Mucosa of descending colon (tissue), 3 donors: ENCODE measurements at regions not wholly inside any gene's neighbourhood (a gene's known extent, or its start where the extent isn't known, plus 50 kb on each side); places are given as distances from the start of the nearest gene placed in this dataset.

Source experiments
- ATAC-seq: fragments of 200-7000 bp; cut with Tn5 transposase; one replicate; pipeline ENCODE4 v1.9.1; 2020; ENCODE audit warnings: mild to moderate bottlenecking, moderate library complexity
- DNase-seq, 3 donors: peaks; one replicate each; pipeline ENCODE4 v3.0.0-alpha.2; 2020
- H3K36me3 ChIP-seq: fragments of 200-600 bp; one replicate; pipeline ENCODE4 v1.8.0; 2021; ENCODE audit warnings: low read depth, mild to moderate bottlenecking
- H3K4me1 ChIP-seq: fragments of 200-600 bp; one replicate; pipeline ENCODE4 v1.8.0; 2021; ENCODE audit warnings: low read depth, mild to moderate bottlenecking
- H3K4me3 ChIP-seq: fragments of 200-600 bp; one replicate; pipeline ENCODE4 v1.8.0; 2021; ENCODE audit warnings: mild to moderate bottlenecking
- H3K9me3 ChIP-seq: fragments of 200-600 bp; one replicate; pipeline ENCODE4 v1.8.0; 2021; ENCODE audit warnings: mild to moderate bottlenecking
- CTCF ChIP-seq: fragments of 200-600 bp; IDR thresholded peaks from one replicate; pipeline ENCODE4 v1.8.0; 2022; ENCODE audit warnings: antibody characterized with exemption, mild to moderate bottlenecking
- intact Hi-C, 2 donors: fragments of 100-400 bp; cut with DNase I in 1 of 2; cut with micrococcal nuclease in 1 of 2; formaldehyde crosslinking; loops; one replicate each; pipeline versions ENCODE4 v1.11.0 to v1.11.1; 2022; cut with DNase I, micrococcal nuclease
- donor health status: DM: no; HTN: no; CAD: no; lungs with moderate emphysema.
- donor health status: DM: no; HTN: no; CAD: no.
- donor health status: DM: no; HTN: yes; CAD: no.

- intact Hi-C loops: no loop called here
- peaks cover 14% of the 10 kb centered on the region for H3K4me1 ChIP-seq
- no peaks in the 10 kb centered on the region for H3K9me3 ChIP-seq
- H3K36me3 ChIP-seq: no peaks in the 10 kb centered on the region
- no peak for TF ChIP-seq CTCF
- ATAC-seq (peak; percentile 30), DNase-seq (no peak)
- no peak overlapping the region for H3K4me3 ChIP-seq
Measured at GRCh38 chr2:198309081-198309480, 504.7 kb downstream of the PLCL1 start.

GRCh38 chr2:198308368-198308767 is 504.0 kb downstream of the PLCL1 start:
- DNase-seq (no peak), ATAC-seq (no peak)
- no peaks in the 10 kb centered on the region for H3K36me3 ChIP-seq
- peaks cover 14% of the 10 kb centered on the region for H3K4me1 ChIP-seq
- intact Hi-C loops: no loop called here
- no peak for TF ChIP-seq CTCF
- no peaks in the 10 kb centered on the region for H3K9me3 ChIP-seq
- no peak overlapping the region for H3K4me3 ChIP-seq

GRCh38 chr2:198307093-198307492 is 502.7 kb downstream of the PLCL1 start:
- Histone ChIP-seq H3K9me3 (no peaks in the 10 kb centered on the region), H3K4me1 (peaks cover 8% of the 10 kb centered on the region), H3K4me3 (no peak overlapping the region), H3K36me3 (no peaks in the 10 kb centered on the region)
- no peak for DNase-seq
- ATAC-seq: no peak
- intact Hi-C loops: no loop called here
- no peak for TF ChIP-seq CTCF

GRCh38 chr2:198304859-198305258 is 500.5 kb downstream of the PLCL1 start:
- Histone ChIP-seq H3K9me3 (no peaks in the 10 kb centered on the region), H3K36me3 (no peaks in the 10 kb centered on the region), H3K4me1 (peaks cover 2% of the 10 kb centered on the region), H3K4me3 (no peak overlapping the region)
- no peak for TF ChIP-seq CTCF
- ATAC-seq (no peak), DNase-seq (no peak)
- intact Hi-C loops: no loop called here

- intact Hi-C loops: loop anchor here (5.0 kb wide), 1 partner anchor 495 kb away; the partner anchor contains the start of gene PLCL1 (in 2 of the 2)
- no peak for DNase-seq
- Histone ChIP-seq H3K4me3 (no peak overlapping the region), H3K4me1 (no peaks in the 10 kb centered on the region), H3K36me3 (no peaks in the 10 kb centered on the region), H3K9me3 (no peaks in the 10 kb centered on the region)
- no peak for TF ChIP-seq CTCF
- no peak for ATAC-seq
Measured at GRCh38 chr2:198297350-198297749, 493.0 kb downstream of the PLCL1 start.

GRCh38 chr2:198296665-198297308 is 492.4 kb downstream of the PLCL1 start:
- DNase-seq (peak in 1 of 3 donors; percentile 69), ATAC-seq (peak; percentile 73)
- no peaks in the 10 kb centered on the region for H3K36me3 ChIP-seq
- intact Hi-C loops: loop anchor here (5.0 kb wide), 1 partner anchor 494 kb away; the partner anchor contains the start of gene PLCL1 (in 2 of the 2)
- no peak overlapping the region for H3K4me3 ChIP-seq
- no peaks in the 10 kb centered on the region for H3K9me3 ChIP-seq
- no peaks in the 10 kb centered on the region for H3K4me1 ChIP-seq
- peak; percentile 42 for TF ChIP-seq CTCF
